Neural progenitor cell (in vitro differentiated cells): ENCODE measurements at regions not wholly inside any gene's neighbourhood (a gene's known extent, or its start where the extent isn't known, plus 50 kb on each side); places are given as distances from the start of the nearest gene placed in this dataset.

ENCODE experiments used
- EZH2phosphoT487 ChIP-seq: fragments of 200-600 bp; sonication (generic); IDR thresholded peaks from 2 replicates; pipeline ENCODE4 v1.6.1; 2017; ENCODE audit warnings: antibody characterized with exemption
- TF ChIP-seq, protein P1 (sequence below): fragments of 200-600 bp; sonication (generic); IDR thresholded peaks from 2 replicates; pipeline ENCODE4 v1.5.1; 2017; ENCODE audit warnings: antibody characterized with exemption, mild to moderate bottlenecking

DNA sequence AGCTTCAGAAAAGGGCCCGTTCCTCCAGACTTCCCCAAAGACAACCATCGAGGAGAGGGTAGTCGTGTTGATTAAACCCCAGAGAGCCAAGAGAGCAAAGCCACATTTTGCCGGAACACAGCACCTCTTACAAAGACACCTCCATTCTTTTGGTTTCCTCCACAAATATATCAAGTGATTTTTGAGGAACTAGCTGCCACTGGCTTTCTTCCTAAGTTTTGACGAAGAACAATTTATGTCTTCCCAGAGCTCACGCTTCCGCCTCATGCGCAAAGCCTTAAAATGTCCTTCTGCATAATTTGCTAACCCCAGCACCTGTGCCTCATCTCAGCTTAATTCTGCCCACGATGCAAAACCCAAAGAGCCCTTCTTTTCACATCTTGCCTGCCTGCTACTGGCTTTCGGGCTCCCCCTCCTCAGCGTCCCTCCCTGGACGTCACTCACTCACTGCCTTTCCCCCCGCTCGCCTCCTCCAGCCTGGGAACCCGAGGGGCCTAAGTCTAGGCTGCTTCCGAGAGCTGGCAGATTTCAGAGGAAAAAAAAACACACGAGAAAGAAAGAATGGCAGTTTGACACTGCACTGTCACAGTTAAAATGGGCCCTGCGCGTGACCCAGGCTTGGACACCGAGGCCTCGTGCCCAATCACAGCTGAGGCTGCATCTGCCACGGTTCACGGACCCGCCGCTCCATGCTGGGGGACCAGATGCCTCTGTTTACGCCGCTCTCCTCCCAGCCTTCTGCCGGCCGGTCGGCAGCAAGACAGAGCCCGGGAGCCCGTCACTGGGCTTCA is 77.6 kb upstream of the IFNAR2 start:
- TF ChIP-seq EZH2phosphoT487 = no peak
- TF ChIP-seq, protein P1, sequence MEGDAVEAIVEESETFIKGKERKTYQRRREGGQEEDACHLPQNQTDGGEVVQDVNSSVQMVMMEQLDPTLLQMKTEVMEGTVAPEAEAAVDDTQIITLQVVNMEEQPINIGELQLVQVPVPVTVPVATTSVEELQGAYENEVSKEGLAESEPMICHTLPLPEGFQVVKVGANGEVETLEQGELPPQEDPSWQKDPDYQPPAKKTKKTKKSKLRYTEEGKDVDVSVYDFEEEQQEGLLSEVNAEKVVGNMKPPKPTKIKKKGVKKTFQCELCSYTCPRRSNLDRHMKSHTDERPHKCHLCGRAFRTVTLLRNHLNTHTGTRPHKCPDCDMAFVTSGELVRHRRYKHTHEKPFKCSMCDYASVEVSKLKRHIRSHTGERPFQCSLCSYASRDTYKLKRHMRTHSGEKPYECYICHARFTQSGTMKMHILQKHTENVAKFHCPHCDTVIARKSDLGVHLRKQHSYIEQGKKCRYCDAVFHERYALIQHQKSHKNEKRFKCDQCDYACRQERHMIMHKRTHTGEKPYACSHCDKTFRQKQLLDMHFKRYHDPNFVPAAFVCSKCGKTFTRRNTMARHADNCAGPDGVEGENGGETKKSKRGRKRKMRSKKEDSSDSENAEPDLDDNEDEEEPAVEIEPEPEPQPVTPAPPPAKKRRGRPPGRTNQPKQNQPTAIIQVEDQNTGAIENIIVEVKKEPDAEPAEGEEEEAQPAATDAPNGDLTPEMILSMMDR = no peak
